ENCODE measurements at regions not wholly inside any gene's neighbourhood (a gene's known extent, or its start where the extent isn't known, plus 50 kb on each side); places are given as distances from the start of the nearest gene placed in this dataset.

- DNase-seq (ENCODE audit: low read depth) = no peak
- no peak for TF ChIP-seq CTCF (IDR thresholded peaks at IDR 0.05; ENCODE audit: control insufficient read depth, extremely low read depth, insufficient read depth)
- H3K4me3 ChIP-seq (ENCODE audit: low read depth, low read length) = no peak overlapping the region
Observed at GRCh38 chr6:97813889-97814567, 531.0 kb upstream of the MMS22L start.

GRCh38 chr6:97815301-97815812, 532.3 kb upstream of the MMS22L start:
- no peak for DNase-seq (ENCODE audit: low read depth)

GRCh38 chr6:97816526-97816925, 533.5 kb upstream of the MMS22L start:
- no peak overlapping the region for H3K4me3 ChIP-seq (ENCODE audit: low read depth, low read length)
- no peak for DNase-seq (ENCODE audit: low read depth)
- TF ChIP-seq CTCF (IDR thresholded peaks at IDR 0.05; ENCODE audit: control insufficient read depth, extremely low read depth, insufficient read depth) = no peak

More at GRCh38 chr6:97815301-97815812, 532.3 kb upstream of the MMS22L start:
- no peak overlapping the region for H3K4me3 ChIP-seq (ENCODE audit: low read depth, low read length)
- no peak for TF ChIP-seq CTCF (IDR thresholded peaks at IDR 0.05; ENCODE audit: control insufficient read depth, extremely low read depth, insufficient read depth)

GRCh38 chr6:97819710-97820109, 536.7 kb upstream of the MMS22L start:
- no peak overlapping the region for H3K4me3 ChIP-seq (ENCODE audit: low read depth, low read length)
- TF ChIP-seq CTCF (IDR thresholded peaks at IDR 0.05; ENCODE audit: control insufficient read depth, extremely low read depth, insufficient read depth) = no peak
- DNase-seq (ENCODE audit: low read depth) = no peak

- TF ChIP-seq CTCF (IDR thresholded peaks at IDR 0.05; ENCODE audit: control insufficient read depth, extremely low read depth, insufficient read depth) = no peak
- no peak for DNase-seq (ENCODE audit: low read depth)
- no peak overlapping the region for H3K4me3 ChIP-seq (ENCODE audit: low read depth, low read length)
Observed at GRCh38 chr6:97820400-97820799, 537.4 kb upstream of the MMS22L start.

GRCh38 chr6:97822632-97823031, 539.6 kb upstream of the MMS22L start:
- no peak for TF ChIP-seq CTCF (IDR thresholded peaks at IDR 0.05; ENCODE audit: control insufficient read depth, extremely low read depth, insufficient read depth)
- no peak for DNase-seq (ENCODE audit: low read depth)
- no peak overlapping the region for H3K4me3 ChIP-seq (ENCODE audit: low read depth, low read length)

GRCh38 chr6:97841763-97842162, 558.7 kb upstream of the MMS22L start:
- no peak for TF ChIP-seq CTCF (IDR thresholded peaks at IDR 0.05; ENCODE audit: control insufficient read depth, extremely low read depth, insufficient read depth)
- DNase-seq (ENCODE audit: low read depth) = no peak

More at GRCh38 chr6:97841763-97842162, 558.7 kb upstream of the MMS22L start:
- H3K4me3 ChIP-seq (ENCODE audit: low read depth, low read length) = no peak overlapping the region
